SK-N-SH treated with all-trans-retinoic acid at 6 μM for 48 hours (cell line): ENCODE measurements at regions not wholly inside any gene's neighbourhood (a gene's known extent, or its start where the extent isn't known, plus 50 kb on each side); places are given as distances from the start of the nearest gene placed in this dataset.

ENCODE experiments used
- CREB5 ChIP-seq: fragments of 250-450 bp; sonication (Bioruptor Pico); IDR thresholded peaks from 2 replicates; pipeline ENCODE4 v1.5.1; 2020; ENCODE audit warnings: low read depth, mild to moderate bottlenecking, moderate library complexity
- CSRNP3 ChIP-seq: fragments of 250-450 bp; sonication (Bioruptor Pico); IDR thresholded peaks from 2 replicates; pipeline ENCODE4 v1.5.1; 2021; ENCODE audit warnings: mild to moderate bottlenecking, moderate library complexity

GRCh38 chr13:23514076-23514475 is 56.1 kb upstream of the TNFRSF19 start:
- TF ChIP-seq CREB5 (CRISPR knock-in tag) (no peak), CSRNP3 (CRISPR knock-in tag) (no peak)
